ENCODE measurements at regions not wholly inside any gene's neighbourhood (a gene's known extent, or its start where the extent isn't known, plus 50 kb on each side); places are given as distances from the start of the nearest gene placed in this dataset.

DNA sequence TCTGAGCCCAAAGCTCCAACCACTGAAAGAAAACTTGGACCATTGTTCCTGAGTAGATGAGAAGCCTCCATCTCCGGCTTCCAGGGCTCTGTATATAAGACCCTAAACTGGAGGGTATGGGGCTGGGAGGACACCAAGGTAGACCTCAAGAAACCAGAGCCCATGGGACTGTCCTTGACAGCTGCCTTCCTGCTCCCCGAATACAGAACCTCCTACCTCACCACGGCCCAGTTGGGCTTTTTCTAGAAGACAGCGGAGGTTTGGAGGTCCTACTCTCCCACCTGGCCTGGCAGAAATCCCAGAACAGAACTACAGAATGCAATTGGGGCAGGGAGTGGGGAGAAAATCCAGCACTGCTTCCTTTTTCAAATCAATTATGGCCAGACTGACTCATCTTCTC is 177.3 kb upstream of the ZNF507 start:
- TF ChIP-seq, protein P1, sequence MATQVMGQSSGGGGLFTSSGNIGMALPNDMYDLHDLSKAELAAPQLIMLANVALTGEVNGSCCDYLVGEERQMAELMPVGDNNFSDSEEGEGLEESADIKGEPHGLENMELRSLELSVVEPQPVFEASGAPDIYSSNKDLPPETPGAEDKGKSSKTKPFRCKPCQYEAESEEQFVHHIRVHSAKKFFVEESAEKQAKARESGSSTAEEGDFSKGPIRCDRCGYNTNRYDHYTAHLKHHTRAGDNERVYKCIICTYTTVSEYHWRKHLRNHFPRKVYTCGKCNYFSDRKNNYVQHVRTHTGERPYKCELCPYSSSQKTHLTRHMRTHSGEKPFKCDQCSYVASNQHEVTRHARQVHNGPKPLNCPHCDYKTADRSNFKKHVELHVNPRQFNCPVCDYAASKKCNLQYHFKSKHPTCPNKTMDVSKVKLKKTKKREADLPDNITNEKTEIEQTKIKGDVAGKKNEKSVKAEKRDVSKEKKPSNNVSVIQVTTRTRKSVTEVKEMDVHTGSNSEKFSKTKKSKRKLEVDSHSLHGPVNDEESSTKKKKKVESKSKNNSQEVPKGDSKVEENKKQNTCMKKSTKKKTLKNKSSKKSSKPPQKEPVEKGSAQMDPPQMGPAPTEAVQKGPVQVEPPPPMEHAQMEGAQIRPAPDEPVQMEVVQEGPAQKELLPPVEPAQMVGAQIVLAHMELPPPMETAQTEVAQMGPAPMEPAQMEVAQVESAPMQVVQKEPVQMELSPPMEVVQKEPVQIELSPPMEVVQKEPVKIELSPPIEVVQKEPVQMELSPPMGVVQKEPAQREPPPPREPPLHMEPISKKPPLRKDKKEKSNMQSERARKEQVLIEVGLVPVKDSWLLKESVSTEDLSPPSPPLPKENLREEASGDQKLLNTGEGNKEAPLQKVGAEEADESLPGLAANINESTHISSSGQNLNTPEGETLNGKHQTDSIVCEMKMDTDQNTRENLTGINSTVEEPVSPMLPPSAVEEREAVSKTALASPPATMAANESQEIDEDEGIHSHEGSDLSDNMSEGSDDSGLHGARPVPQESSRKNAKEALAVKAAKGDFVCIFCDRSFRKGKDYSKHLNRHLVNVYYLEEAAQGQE (IDR thresholded peaks at IDR 0.05; ENCODE audit: insufficient replicate concordance, low read depth) = no peak
- TF ChIP-seq, protein P2, sequence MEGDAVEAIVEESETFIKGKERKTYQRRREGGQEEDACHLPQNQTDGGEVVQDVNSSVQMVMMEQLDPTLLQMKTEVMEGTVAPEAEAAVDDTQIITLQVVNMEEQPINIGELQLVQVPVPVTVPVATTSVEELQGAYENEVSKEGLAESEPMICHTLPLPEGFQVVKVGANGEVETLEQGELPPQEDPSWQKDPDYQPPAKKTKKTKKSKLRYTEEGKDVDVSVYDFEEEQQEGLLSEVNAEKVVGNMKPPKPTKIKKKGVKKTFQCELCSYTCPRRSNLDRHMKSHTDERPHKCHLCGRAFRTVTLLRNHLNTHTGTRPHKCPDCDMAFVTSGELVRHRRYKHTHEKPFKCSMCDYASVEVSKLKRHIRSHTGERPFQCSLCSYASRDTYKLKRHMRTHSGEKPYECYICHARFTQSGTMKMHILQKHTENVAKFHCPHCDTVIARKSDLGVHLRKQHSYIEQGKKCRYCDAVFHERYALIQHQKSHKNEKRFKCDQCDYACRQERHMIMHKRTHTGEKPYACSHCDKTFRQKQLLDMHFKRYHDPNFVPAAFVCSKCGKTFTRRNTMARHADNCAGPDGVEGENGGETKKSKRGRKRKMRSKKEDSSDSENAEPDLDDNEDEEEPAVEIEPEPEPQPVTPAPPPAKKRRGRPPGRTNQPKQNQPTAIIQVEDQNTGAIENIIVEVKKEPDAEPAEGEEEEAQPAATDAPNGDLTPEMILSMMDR (IDR thresholded peaks at IDR 0.05; ENCODE audit: insufficient read depth, low read length) = no peak
- TF ChIP-seq POLR2AphosphoS5 (IDR thresholded peaks at IDR 0.05; ENCODE audit: low read depth) = no peak
- TF ChIP-seq SPI1 (IDR thresholded peaks at IDR 0.05; ENCODE audit: borderline replicate concordance, low read depth) = no peak

Measured in HL-60 (cell line).